Effector memory CD8-positive, alpha-beta T cell (primary cell): ENCODE measurements at regions not wholly inside any gene's neighbourhood (a gene's known extent, or its start where the extent isn't known, plus 50 kb on each side); places are given as distances from the start of the nearest gene placed in this dataset.
A peak's percentile ranks its signal among the peaks of the same experiment; 100 is the strongest.

Source experiments
- ATAC-seq: fragments of 150-1000 bp; cut with Tn5 transposase; replicated peaks from 2 replicates; pipeline ENCODE4 v1.10.0; 2021; ENCODE audit warnings: mild to moderate bottlenecking, moderate library complexity
- DNase-seq, 3 experiments: peaks; one replicate each; pipeline ENCODE4 v3.0.0; 2021
- H3K27ac Mint-ChIP-seq, 2 donors: one replicate each; pipeline ENCODE4 v1.8.0; 2022; ENCODE audit warnings: mild to moderate bottlenecking in 2 of 2, mixed read lengths in 2 of 2, moderate library complexity in 2 of 2
- H3K27me3 Mint-ChIP-seq, 2 donors: one replicate each; pipeline ENCODE4 v1.8.0; 2022; ENCODE audit warnings: mixed read lengths in 2 of 2
- H3K36me3 Mint-ChIP-seq: one replicate; pipeline ENCODE4 v1.8.0; 2022; ENCODE audit warnings: mild to moderate bottlenecking, moderate library complexity, mixed read lengths; ENCODE audit not compliant: insufficient read depth
- H3K4me1 Mint-ChIP-seq, 2 donors: one replicate each; pipeline ENCODE4 v1.8.0; 2022; ENCODE audit warnings: low read depth in 2 of 2, mixed read lengths in 2 of 2
- H3K4me3 Mint-ChIP-seq, 2 donors: one replicate each; pipeline ENCODE4 v1.8.0; 2022; ENCODE audit warnings: mild to moderate bottlenecking in 2 of 2, mixed read lengths in 2 of 2, moderate library complexity in 2 of 2
- H3K9me3 Mint-ChIP-seq, 2 donors: one replicate each; pipeline ENCODE4 v1.8.0; 2022; ENCODE audit warnings: mixed read lengths in 2 of 2

DNA sequence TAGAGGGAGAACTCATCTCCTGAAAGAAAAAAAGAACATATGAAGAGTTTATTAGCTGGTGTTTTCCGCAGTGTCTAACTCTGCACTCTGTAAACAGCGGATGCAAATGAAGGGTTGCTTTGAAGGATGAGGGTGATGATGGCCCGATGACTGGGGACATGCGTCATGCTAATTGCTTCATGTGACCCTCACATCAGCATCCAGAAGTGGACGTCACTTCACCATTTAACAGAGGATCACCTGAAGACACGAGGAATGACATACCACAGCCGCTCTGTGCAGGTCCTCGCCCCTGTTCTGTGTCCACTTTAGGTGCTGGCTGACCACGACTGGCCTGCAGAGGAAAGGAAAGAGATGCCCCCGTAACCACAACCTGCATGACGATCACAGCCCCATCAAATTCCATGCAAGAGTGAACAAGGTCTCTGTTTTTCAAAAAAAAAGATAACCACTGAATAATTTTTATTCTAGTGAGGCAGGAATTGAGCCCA is 82.9 kb downstream of the KLF6 start:
- no peak for ATAC-seq
- no peak overlapping the region for H3K4me3 Mint-ChIP-seq
- no peak for DNase-seq
- peaks cover 0 to 8% of the 10 kb centered on the region in 2 donors for H3K4me1 Mint-ChIP-seq
- no peaks in the 10 kb centered on the region for H3K36me3 Mint-ChIP-seq
- peaks cover 12 to 23% of the 10 kb centered on the region in 2 donors for H3K27me3 Mint-ChIP-seq
- no peaks in the 10 kb centered on the region for H3K9me3 Mint-ChIP-seq
- no peak overlapping the region for H3K27ac Mint-ChIP-seq

DNA sequence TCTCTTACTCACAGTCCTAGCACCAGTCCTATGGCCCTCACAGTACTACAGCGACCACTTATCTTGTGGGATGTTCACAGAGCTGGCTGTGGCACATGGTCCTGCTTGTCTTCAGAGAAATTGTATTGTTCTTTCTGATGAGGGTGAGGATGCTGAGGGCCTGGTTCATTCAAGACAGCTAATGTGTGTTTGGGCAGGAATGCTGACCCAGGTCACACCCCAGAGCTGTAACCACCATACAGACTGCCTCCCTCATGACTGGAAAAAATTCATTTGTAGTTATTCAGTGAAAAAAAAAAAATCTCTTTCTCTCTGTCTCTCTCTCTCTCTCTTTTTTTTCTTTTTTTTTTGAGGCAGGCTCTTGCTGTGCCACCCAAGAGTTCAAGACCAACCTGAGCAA is 83.5 kb downstream of the KLF6 start:
- no peak overlapping the region for H3K4me3 Mint-ChIP-seq
- DNase-seq = no peak
- peaks cover 0 to 8% of the 10 kb centered on the region in 2 donors for H3K4me1 Mint-ChIP-seq
- no peaks in the 10 kb centered on the region for H3K36me3 Mint-ChIP-seq
- ATAC-seq = no peak
- H3K27ac Mint-ChIP-seq = no peak overlapping the region
- no peaks in the 10 kb centered on the region for H3K9me3 Mint-ChIP-seq
- H3K27me3 Mint-ChIP-seq = peaks cover 12 to 29% of the 10 kb centered on the region in 2 donors

DNA sequence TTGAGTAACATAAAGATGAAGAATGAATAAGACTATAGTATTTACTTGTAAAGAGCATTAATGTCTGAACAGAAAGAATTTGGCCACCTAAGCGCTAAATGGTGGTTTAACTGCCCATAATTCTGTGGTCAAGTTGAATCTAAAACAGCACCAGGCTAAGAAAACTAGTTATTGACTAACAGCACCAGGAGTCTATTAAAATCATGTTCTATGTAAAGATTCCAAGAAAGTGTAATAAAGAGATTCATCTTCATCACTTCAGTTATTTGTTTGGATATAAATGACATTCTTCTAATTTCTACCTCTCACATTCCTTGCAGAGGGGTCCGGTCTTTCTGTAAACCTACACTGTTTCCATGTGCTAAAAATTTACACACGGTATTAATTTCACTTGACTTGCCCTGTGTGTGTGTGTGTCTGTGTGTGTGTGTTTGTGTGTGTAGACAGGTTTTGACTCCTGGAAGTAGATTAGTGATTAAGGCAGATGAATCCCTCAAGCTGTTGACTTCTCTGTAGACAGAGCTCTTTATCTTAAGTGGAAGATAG is 84.4 kb downstream of the KLF6 start:
- ATAC-seq = no peak
- Mint-ChIP-seq H3K4me3 (no peak overlapping the region), H3K27ac (no peak overlapping the region), H3K36me3 (no peaks in the 10 kb centered on the region), H3K27me3 (peaks cover 12 to 30% of the 10 kb centered on the region in 2 donors), H3K4me1 (peaks cover 0 to 8% of the 10 kb centered on the region in 2 donors), H3K9me3 (no peaks in the 10 kb centered on the region)
- DNase-seq = no peak

DNA sequence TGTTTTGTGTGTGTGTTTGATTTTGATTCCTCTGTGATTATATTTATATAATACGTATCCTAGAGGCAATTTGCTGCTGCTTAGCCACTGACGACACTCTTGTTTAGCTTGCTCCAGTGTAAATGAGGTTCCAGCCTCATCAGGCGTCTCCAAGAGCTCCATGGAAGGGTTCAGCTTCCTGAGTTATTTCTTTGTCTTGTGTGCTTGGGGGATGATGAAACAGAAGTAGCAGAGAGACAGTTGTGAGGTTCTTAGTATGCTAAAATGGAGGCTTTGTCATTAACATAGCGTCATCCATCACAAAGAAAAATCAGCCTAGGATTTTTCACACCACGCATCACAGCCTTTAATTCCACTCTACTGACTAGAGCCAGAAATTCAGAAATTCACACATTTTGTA is 85.1 kb downstream of the KLF6 start:
- Mint-ChIP-seq H3K9me3 (no peaks in the 10 kb centered on the region), H3K27ac (no peak overlapping the region), H3K36me3 (no peaks in the 10 kb centered on the region), H3K27me3 (peaks cover 12 to 30% of the 10 kb centered on the region in 2 donors), H3K4me1 (peaks cover 0 to 8% of the 10 kb centered on the region in 2 donors), H3K4me3 (no peak overlapping the region)
- ATAC-seq (no peak), DNase-seq (no peak)

DNA sequence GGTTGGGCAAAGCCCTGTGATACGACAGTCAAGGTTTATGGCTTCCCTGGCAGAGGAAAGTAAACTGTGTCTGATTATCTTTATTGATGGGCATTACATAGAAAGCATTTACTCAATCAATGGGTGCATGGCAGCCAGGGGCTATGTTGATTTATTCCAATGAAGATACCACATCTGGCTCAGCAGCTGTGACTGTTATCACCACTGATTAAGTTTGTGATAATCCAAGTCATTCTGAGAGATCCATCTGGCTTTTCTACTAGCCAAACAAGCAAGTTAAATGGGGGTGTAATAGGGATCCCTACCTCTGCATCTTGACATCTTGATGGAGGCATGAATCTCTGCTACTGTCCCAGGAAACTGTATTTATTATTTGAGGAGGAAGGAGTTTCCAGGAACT is 86.7 kb downstream of the KLF6 start:
- DNase-seq (no peak), ATAC-seq (no peak)
- H3K36me3 Mint-ChIP-seq = no peaks in the 10 kb centered on the region
- peaks cover 0 to 8% of the 10 kb centered on the region in 2 donors for H3K4me1 Mint-ChIP-seq
- no peak overlapping the region for H3K27ac Mint-ChIP-seq
- H3K4me3 Mint-ChIP-seq = no peak overlapping the region
- H3K9me3 Mint-ChIP-seq = no peaks in the 10 kb centered on the region
- peaks cover 12 to 30% of the 10 kb centered on the region in 2 donors for H3K27me3 Mint-ChIP-seq

DNA sequence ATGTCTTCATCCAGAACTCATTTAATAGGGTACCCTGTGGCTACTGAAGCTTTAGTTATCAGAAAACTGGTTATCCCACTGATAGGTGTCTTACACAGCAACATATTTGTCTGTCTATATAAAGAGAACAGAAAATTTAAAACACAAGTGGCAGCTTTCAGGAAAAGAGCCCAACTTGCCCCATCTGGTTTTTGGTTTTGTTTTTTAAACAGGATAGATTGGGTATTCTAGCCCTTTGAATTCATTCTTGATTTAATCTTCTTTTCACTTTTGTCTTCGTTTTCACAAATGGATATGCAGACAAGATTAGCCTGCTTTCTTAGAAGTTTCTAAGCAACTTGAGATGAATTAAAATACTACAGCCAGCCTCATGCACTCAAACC is 91.3 kb downstream of the KLF6 start:
- H3K4me1 Mint-ChIP-seq = no peaks in the 10 kb centered on the region

DNA sequence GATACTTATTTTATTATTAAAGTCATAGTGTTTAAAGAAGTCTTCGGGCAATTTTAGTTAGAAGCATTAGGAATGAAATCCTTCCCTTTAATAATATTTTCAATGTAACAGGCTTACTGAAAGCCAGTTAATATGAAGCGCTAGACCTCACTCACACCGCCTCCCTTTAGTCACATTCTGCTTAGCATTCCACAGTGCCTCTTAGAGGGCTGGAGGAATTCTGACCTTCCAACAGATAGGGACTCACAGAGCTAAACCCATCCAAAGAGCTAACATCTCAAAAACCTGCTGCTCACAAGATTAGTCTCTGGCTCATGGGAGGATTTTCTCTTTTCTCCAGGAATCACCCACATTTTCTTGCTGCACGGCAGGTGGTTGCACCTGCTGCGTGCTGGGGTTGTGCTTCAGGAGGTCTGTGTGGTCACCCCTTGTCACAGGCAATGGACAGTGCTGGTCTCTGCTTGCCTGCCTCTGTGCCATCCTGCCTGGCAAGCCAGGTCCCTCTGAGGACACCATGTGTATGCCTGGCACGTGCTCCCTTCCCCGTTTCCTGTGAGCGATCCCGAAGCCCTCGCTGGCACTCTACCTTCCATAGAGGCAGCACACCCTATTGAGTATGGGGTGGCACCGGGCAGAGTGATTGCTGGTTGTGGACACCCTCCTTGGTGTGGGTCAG is 91.8 kb downstream of the KLF6 start:
- Mint-ChIP-seq H3K9me3 (no peaks in the 10 kb centered on the region), H3K4me1 (no peaks in the 10 kb centered on the region), H3K27me3 (peaks cover 9 to 18% of the 10 kb centered on the region in 2 donors), H3K4me3 (no peak overlapping the region), H3K27ac (no peak overlapping the region), H3K36me3 (no peaks in the 10 kb centered on the region)
- DNase-seq (no peak), ATAC-seq (no peak)

More for the DNA sequence above, 91.3 kb downstream of the KLF6 start:
- no peak overlapping the region for H3K4me3 Mint-ChIP-seq
- peaks cover 12 to 20% of the 10 kb centered on the region in 2 donors for H3K27me3 Mint-ChIP-seq
- ATAC-seq (no peak), DNase-seq (no peak)
- H3K27ac Mint-ChIP-seq = no peak overlapping the region
- no peaks in the 10 kb centered on the region for H3K9me3 Mint-ChIP-seq
- no peaks in the 10 kb centered on the region for H3K36me3 Mint-ChIP-seq

DNA sequence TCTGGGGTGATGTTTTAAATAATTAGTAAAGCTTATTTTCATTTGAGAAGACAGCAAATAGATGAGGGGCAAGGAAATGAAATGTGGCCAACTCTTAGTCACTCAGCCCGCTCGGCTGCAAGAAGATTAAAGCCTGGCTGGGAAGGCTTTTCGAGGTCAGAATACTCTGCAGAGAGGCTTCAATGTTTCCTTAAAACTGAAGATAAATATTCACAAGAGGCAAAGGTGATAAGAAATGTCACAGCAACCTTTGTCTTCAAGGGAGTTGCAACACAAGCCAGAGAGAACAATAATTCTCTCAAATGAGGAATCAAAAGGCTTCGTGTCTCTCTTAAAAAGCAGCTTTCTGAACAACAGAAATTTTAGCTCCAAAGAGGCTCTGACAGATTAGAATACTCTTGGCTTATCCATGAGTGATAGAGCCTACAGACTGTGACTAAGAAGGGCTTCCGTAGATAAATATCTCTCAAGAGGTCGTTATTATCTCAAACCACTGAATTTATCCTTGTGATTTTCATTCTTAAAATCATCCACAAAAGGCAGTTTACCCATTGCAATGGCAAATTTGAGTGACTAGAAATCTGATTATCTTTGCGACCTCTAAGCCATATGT is 92.5 kb downstream of the KLF6 start:
- H3K4me1 Mint-ChIP-seq = no peaks in the 10 kb centered on the region
- DNase-seq (no peak), ATAC-seq (no peak)
- H3K27ac Mint-ChIP-seq = peak overlapping the region in 1 of 2 donors; percentile 36
- H3K36me3 Mint-ChIP-seq = no peaks in the 10 kb centered on the region
- H3K4me3 Mint-ChIP-seq = no peak overlapping the region
- peaks cover 3 to 11% of the 10 kb centered on the region in 2 donors for H3K27me3 Mint-ChIP-seq
- no peaks in the 10 kb centered on the region for H3K9me3 Mint-ChIP-seq

DNA sequence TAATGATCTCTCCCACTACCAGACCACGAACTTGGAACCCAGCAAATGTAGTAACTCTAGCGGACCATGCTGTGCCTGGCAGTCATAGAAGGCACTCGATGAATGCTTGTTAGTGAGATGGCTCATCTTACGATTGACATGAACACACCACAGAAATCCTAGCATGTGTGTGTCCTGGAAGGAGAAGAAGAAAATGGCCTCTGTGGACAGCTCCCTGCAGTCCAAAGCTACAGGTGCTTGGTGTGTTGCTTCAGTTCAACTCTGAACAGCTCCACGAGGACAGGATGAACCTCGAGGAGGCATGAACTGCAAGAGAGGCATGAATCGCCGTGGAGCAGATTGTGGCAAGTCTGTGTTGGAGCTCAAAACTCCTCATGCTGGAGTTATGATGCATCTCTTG is 93.5 kb downstream of the KLF6 start:
- H3K9me3 Mint-ChIP-seq = no peaks in the 10 kb centered on the region
- no peaks in the 10 kb centered on the region for H3K36me3 Mint-ChIP-seq
- H3K27ac Mint-ChIP-seq = no peak overlapping the region
- DNase-seq (no peak), ATAC-seq (no peak)
- no peaks in the 10 kb centered on the region for H3K4me1 Mint-ChIP-seq
- peaks cover 0 to 1% of the 10 kb centered on the region in 2 donors for H3K27me3 Mint-ChIP-seq
- no peak overlapping the region for H3K4me3 Mint-ChIP-seq

DNA sequence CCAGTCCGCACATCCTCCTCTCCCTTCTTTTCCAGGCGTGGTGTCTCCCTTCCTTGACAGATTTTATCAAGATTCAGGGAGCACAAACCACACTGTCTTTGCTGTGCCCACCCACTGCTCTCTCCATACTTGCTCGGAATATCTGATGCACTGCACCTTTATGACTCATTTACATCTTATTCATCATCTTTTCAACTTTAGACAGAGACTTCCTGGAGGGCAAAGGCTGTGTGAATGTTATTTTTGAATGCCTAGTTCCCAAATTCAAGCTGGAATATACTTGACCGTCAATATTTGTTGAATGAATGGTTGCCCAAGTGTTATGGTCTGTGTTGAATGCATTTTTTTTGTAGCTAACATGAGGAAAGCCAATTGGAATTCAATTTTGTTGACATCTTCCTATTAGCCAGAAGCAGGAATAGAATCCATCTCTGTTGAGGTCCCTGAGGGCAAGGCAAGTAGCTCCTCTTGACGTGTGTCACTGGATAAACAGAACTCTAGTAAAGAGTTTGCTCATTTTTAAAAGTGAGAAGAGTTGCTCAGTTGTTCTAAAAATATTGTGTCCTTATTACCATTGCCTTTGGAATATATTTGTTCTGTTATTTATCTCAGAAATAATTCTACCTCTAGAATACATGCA is 95.0 kb downstream of the KLF6 start:
- peak overlapping the region in 1 of 2 donors; percentile 2 for H3K27ac Mint-ChIP-seq
- ATAC-seq (no peak), DNase-seq (no peak)
- H3K27me3 Mint-ChIP-seq = no peaks in the 10 kb centered on the region
- H3K4me3 Mint-ChIP-seq = no peak overlapping the region
- no peaks in the 10 kb centered on the region for H3K36me3 Mint-ChIP-seq
- H3K9me3 Mint-ChIP-seq = no peaks in the 10 kb centered on the region
- H3K4me1 Mint-ChIP-seq = no peaks in the 10 kb centered on the region

DNA sequence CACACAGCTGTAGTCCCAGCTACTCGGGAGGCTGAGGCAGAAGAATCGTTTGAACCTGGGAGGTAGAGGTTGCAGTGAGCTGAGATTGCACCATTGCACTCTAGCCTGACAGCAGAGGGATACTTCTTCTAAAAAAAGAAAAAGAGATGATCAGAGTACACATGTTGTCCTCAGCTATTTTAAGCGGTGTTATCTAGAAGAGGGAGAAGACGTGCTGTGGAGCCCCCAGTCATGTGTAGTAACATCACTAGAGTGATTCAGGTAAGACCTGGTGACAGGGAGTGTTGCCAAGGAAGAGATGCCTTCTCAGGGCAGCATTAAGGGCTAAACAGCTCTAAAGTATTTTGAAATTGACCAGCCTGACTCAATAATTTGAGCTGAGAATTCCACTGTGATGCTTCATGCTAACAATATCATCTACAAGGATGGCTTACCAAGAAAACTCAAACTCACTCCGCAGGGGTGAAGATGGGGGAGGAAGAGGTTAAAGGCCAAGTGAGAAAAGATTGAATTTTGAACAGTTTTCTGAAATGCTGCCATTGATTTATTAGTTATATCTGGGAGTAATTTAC is 97.4 kb downstream of the KLF6 start:
- Mint-ChIP-seq H3K9me3 (no peaks in the 10 kb centered on the region), H3K27ac (no peak overlapping the region), H3K4me1 (no peaks in the 10 kb centered on the region), H3K4me3 (no peak overlapping the region), H3K27me3 (no peaks in the 10 kb centered on the region), H3K36me3 (no peaks in the 10 kb centered on the region)
- ATAC-seq (no peak), DNase-seq (no peak)

DNA sequence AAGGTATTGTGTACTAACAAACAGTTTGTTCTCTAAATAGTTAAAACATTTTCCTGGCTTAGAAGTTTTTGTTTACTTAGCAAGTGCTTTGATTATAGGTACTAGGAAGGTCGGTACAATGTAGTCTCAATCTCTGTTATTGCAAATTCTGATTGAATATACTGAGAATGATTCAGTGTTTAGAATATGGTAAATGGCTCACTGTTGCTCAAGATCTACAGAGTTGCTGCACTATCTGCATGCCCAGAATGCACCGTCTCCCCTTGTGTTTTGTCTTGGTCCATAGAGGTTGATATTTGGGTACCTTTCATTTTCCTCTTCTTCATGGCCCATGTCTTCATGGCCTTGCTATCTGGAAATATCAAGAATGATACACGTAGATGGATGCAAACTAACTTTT is 99.6 kb downstream of the KLF6 start:
- H3K4me3 Mint-ChIP-seq = no peak overlapping the region
- DNase-seq (no peak), ATAC-seq (no peak)
- no peaks in the 10 kb centered on the region for H3K9me3 Mint-ChIP-seq
- H3K4me1 Mint-ChIP-seq = no peaks in the 10 kb centered on the region
- H3K27me3 Mint-ChIP-seq = no peaks in the 10 kb centered on the region
- no peaks in the 10 kb centered on the region for H3K36me3 Mint-ChIP-seq
- no peak overlapping the region for H3K27ac Mint-ChIP-seq

DNA sequence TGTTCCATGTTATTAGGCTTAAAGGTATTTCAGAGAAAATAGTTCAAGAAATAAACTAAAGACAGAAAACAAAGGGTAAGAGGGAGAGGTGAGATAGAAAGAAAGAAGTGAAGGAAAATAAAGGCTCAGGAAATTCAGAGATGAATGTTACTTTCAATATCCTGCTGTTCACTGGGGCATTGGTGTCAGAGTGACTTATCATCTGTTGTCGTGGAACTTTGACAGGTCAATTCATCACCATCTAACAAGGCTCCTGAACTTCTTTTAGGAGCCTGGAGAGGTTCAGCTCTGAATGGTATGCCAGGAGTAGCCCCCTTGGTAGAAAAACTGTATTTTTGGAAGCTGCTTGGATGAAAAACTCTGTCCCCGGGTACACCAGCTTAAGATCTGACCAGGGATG is 100.1 kb downstream of the KLF6 start:
- Mint-ChIP-seq H3K27ac (no peak overlapping the region), H3K4me3 (no peak overlapping the region), H3K9me3 (no peaks in the 10 kb centered on the region), H3K4me1 (no peaks in the 10 kb centered on the region), H3K36me3 (no peaks in the 10 kb centered on the region), H3K27me3 (no peaks in the 10 kb centered on the region)
- no peak for ATAC-seq
- DNase-seq = no peak
